Kidney (tissue), 13 donors: ENCODE measurements at regions not wholly inside any gene's neighbourhood (a gene's known extent, or its start where the extent isn't known, plus 50 kb on each side); places are given as distances from the start of the nearest gene placed in this dataset.

Experiments
- DNase-seq, 5 donors: peaks; one replicate each; pipeline ENCODE4 v3.0.0-alpha.2; 2013 to 2020
- FAIRE-seq: peaks from 2 replicates; lab custom pipeline; 2012; peaks lifted over from hg19 to GRCh38; lab: Jason Lieb, UNC
- H3K27ac ChIP-seq, 2 donors: one replicate each; pipeline ENCODE4 v1.7.0; 2013; ENCODE audit warnings: low read depth in 2 of 2, low read length in 2 of 2, inconsistent platforms in 1 of 2
- H3K27me3 ChIP-seq: one replicate; pipeline ENCODE4 v1.7.1; 2013; ENCODE audit warnings: low read length, inconsistent platforms; ENCODE audit not compliant: control insufficient read depth, insufficient read depth
- H3K36me3 ChIP-seq, 3 donors: one replicate each; pipeline versions ENCODE4 v1.7.0 to v1.7.1; 2013; ENCODE audit warnings: low read length in 3 of 3, control low read depth in 1 of 3, inconsistent platforms in 1 of 3; ENCODE audit not compliant: insufficient read depth in 3 of 3, control insufficient read depth in 2 of 3
- H3K4me1 ChIP-seq, 3 donors: one replicate each; pipeline versions ENCODE4 v1.7.0 to v1.7.1; 2013; ENCODE audit warnings: low read length in 3 of 3, inconsistent platforms in 1 of 3, low read depth in 1 of 3; ENCODE audit not compliant: control insufficient read depth in 2 of 3, insufficient read depth in 2 of 3
- H3K4me3 ChIP-seq, 3 donors: one replicate each; pipeline versions ENCODE4 v1.7.0 to v1.8.1; 2013; ENCODE audit warnings: low read length in 3 of 3, control low read depth in 1 of 3, inconsistent platforms in 1 of 3
- H3K9ac ChIP-seq, 3 donors: one replicate each; pipeline versions ENCODE4 v1.7.0 to v1.7.1; 2013; ENCODE audit warnings: low read length in 3 of 3, control low read depth in 1 of 3, inconsistent platforms in 1 of 3
- H3K9me3 ChIP-seq, 3 donors: one replicate each; pipeline versions ENCODE4 v1.7.0 to v1.7.1; 2013; ENCODE audit warnings: low read length in 3 of 3, control low read depth in 1 of 3, inconsistent platforms in 1 of 3; ENCODE audit not compliant: control insufficient read depth in 2 of 3, insufficient read depth in 1 of 3
- CTCF ChIP-seq: IDR thresholded peaks from 3 replicates; pipeline ENCODE4 v1.5.1; 2012; ENCODE audit warnings: mild to moderate bottlenecking, moderate library complexity, borderline replicate concordance; ENCODE audit not compliant: insufficient read depth; ENCODE audit errors: extremely low read depth
- intact Hi-C: fragments of 100-400 bp; cut with DNase I; formaldehyde crosslinking; loops from one replicate; pipeline ENCODE4 v1.11.1; 2022
- donor health status: control.
- donor health status: control.
- donor health status: control.
- donor health status: control.
- donor health status: control.
- donor health status: DM: yes; HTN: yes; CAD: no.
- donor health status: Normal renal cell carcinoma (clear cell type).

- no peaks in the 10 kb centered on the region for H3K36me3 ChIP-seq
- H3K27ac ChIP-seq, result no peak overlapping the region
- H3K27me3 ChIP-seq, result no peaks in the 10 kb centered on the region
- FAIRE-seq (no peak), DNase-seq (no peak)
- TF ChIP-seq CTCF, result no peak
- intact Hi-C loops, result no loop called here
- no peak overlapping the region for H3K4me3 ChIP-seq
- no peaks in the 10 kb centered on the region for H3K4me1 ChIP-seq
- no peaks in the 10 kb centered on the region for H3K9me3 ChIP-seq
- no peak overlapping the region for H3K9ac ChIP-seq
These were observed 363.1 kb downstream of the GPAM start for GRCh38 chr10:111820471-111820870.

GRCh38 chr10:111821871-111822270, 361.7 kb downstream of the GPAM start:
- FAIRE-seq (no peak), DNase-seq (no peak)
- Histone ChIP-seq H3K36me3 (no peaks in the 10 kb centered on the region), H3K4me1 (no peaks in the 10 kb centered on the region), H3K4me3 (no peak overlapping the region), H3K9me3 (no peaks in the 10 kb centered on the region), H3K27me3 (no peaks in the 10 kb centered on the region), H3K9ac (no peak overlapping the region), H3K27ac (no peak overlapping the region)
- TF ChIP-seq CTCF, result no peak
- intact Hi-C loops, result no loop called here

- no peaks in the 10 kb centered on the region for H3K9me3 ChIP-seq
- FAIRE-seq, result no peak
- TF ChIP-seq CTCF, result no peak
- no peak overlapping the region for H3K4me3 ChIP-seq
- DNase-seq, result no peak
- no peak overlapping the region for H3K27ac ChIP-seq
- H3K36me3 ChIP-seq, result no peaks in the 10 kb centered on the region
- H3K9ac ChIP-seq, result no peak overlapping the region
- intact Hi-C loops, result no loop called here
- no peaks in the 10 kb centered on the region for H3K27me3 ChIP-seq
- H3K4me1 ChIP-seq, result no peaks in the 10 kb centered on the region
These were observed 360.9 kb downstream of the GPAM start for GRCh38 chr10:111822661-111823060.

GRCh38 chr10:111824128-111824527, 359.4 kb downstream of the GPAM start:
- Histone ChIP-seq H3K4me3 (no peak overlapping the region), H3K4me1 (no peaks in the 10 kb centered on the region), H3K9ac (no peak overlapping the region), H3K36me3 (no peaks in the 10 kb centered on the region), H3K27me3 (no peaks in the 10 kb centered on the region), H3K27ac (no peak overlapping the region), H3K9me3 (no peaks in the 10 kb centered on the region)
- no peak for DNase-seq
- intact Hi-C loops, result no loop called here
- no peak for FAIRE-seq
- TF ChIP-seq CTCF, result no peak
